ENCODE measurements at regions not wholly inside any gene's neighbourhood (a gene's known extent, or its start where the extent isn't known, plus 50 kb on each side); places are given as distances from the start of the nearest gene placed in this dataset.
A peak's percentile ranks its signal among the peaks of the same experiment; 100 is the strongest.

- Histone ChIP-seq H3K4me1 (ENCODE audit: insufficient read depth) (peaks cover 14% of the 10 kb centered on the region), H3K27me3 (no peaks in the 10 kb centered on the region), H3K9me3 (ENCODE audit: low read depth) (no peaks in the 10 kb centered on the region), H3K27ac (no peak overlapping the region), H3K4me3 (no peak overlapping the region), H3K9me2 (replicated peaks; ENCODE audit: insufficient read depth) (no peaks in the 10 kb centered on the region), H4K20me1 (ENCODE audit: insufficient read depth, poor library complexity, severe bottlenecking) (no peaks in the 10 kb centered on the region), H2AFZ (no peak overlapping the region), H3K36me3 (replicated peaks; ENCODE audit: insufficient read depth, low read depth) (no peaks in the 10 kb centered on the region), H3K79me2 (no peaks in the 10 kb centered on the region), H3K4me2 (no peak overlapping the region)
- DNase-seq (ENCODE audit: low spot score): no peak
- whole genome bisulfite sequencing (ENCODE audit: low lambda C conversion rate, missing lambda C conversion rate): 89% methylated on average over 5 of the region's 5 CpGs
- no peak for TF ChIP-seq CTCF (IDR thresholded peaks at IDR 0.05; ENCODE audit: poor library complexity)
- TF ChIP-seq EZH2 (IDR thresholded peaks at IDR 0.05; ENCODE audit: borderline replicate concordance): no peak
- no peak for TF ChIP-seq EZH2phosphoT487 (IDR thresholded peaks at IDR 0.05; ENCODE audit: low read depth, severe bottlenecking, unreplicated experiment)
Observed at GRCh38 chr14:31932675-31933074, 144.4 kb upstream of the ARHGAP5 start.

- no peaks in the 10 kb centered on the region for H3K79me2 ChIP-seq
- no peaks in the 10 kb centered on the region for H3K9me3 ChIP-seq (ENCODE audit: low read depth)
- no peak overlapping the region for H2AFZ ChIP-seq
- TF ChIP-seq EZH2phosphoT487 (IDR thresholded peaks at IDR 0.05; ENCODE audit: low read depth, severe bottlenecking, unreplicated experiment) (no peak), CTCF (IDR thresholded peaks at IDR 0.05; ENCODE audit: poor library complexity) (no peak), EZH2 (IDR thresholded peaks at IDR 0.05; ENCODE audit: borderline replicate concordance) (no peak)
- no peaks in the 10 kb centered on the region for H4K20me1 ChIP-seq (ENCODE audit: insufficient read depth, poor library complexity, severe bottlenecking)
- H3K4me2 ChIP-seq: no peak overlapping the region
- no peak overlapping the region for H3K27ac ChIP-seq
- H3K27me3 ChIP-seq: no peaks in the 10 kb centered on the region
- no peaks in the 10 kb centered on the region for H3K9me2 ChIP-seq (replicated peaks; ENCODE audit: insufficient read depth)
- 61% methylated on average over 3 of the region's 3 CpGs for WGBS (ENCODE audit: low lambda C conversion rate, missing lambda C conversion rate)
- no peak overlapping the region for H3K4me3 ChIP-seq
- H3K36me3 ChIP-seq (replicated peaks; ENCODE audit: insufficient read depth, low read depth): no peaks in the 10 kb centered on the region
- peaks cover 14% of the 10 kb centered on the region for H3K4me1 ChIP-seq (ENCODE audit: insufficient read depth)
- no peak for DNase-seq (ENCODE audit: low spot score)
Observed at GRCh38 chr14:31933716-31934115, 143.4 kb upstream of the ARHGAP5 start.

- peaks cover 14% of the 10 kb centered on the region for H3K4me1 ChIP-seq (ENCODE audit: insufficient read depth)
- no peaks in the 10 kb centered on the region for H3K79me2 ChIP-seq
- no peaks in the 10 kb centered on the region for H3K9me3 ChIP-seq (ENCODE audit: low read depth)
- H3K36me3 ChIP-seq (replicated peaks; ENCODE audit: insufficient read depth, low read depth): no peaks in the 10 kb centered on the region
- no peak overlapping the region for H2AFZ ChIP-seq
- no peaks in the 10 kb centered on the region for H3K27me3 ChIP-seq
- H3K4me2 ChIP-seq: no peak overlapping the region
- H3K9me2 ChIP-seq (replicated peaks; ENCODE audit: insufficient read depth): no peaks in the 10 kb centered on the region
- peak overlapping the region; percentile 92 for H3K27ac ChIP-seq
- WGBS (ENCODE audit: low lambda C conversion rate, missing lambda C conversion rate): 20% methylated on average over 4 of the region's 4 CpGs
- TF ChIP-seq EZH2phosphoT487 (IDR thresholded peaks at IDR 0.05; ENCODE audit: low read depth, severe bottlenecking, unreplicated experiment) (no peak), EZH2 (IDR thresholded peaks at IDR 0.05; ENCODE audit: borderline replicate concordance) (no peak), CTCF (IDR thresholded peaks at IDR 0.05; ENCODE audit: poor library complexity) (peak; percentile 75)
- DNase-seq (ENCODE audit: low spot score): peak; percentile 78
- H4K20me1 ChIP-seq (ENCODE audit: insufficient read depth, poor library complexity, severe bottlenecking): no peaks in the 10 kb centered on the region
- no peak overlapping the region for H3K4me3 ChIP-seq
Observed at GRCh38 chr14:31934767-31935266, 142.3 kb upstream of the ARHGAP5 start.

- Histone ChIP-seq H4K20me1 (ENCODE audit: insufficient read depth, poor library complexity, severe bottlenecking) (no peaks in the 10 kb centered on the region), H3K9me2 (replicated peaks; ENCODE audit: insufficient read depth) (no peaks in the 10 kb centered on the region), H3K4me1 (ENCODE audit: insufficient read depth) (peaks cover 14% of the 10 kb centered on the region), H3K36me3 (replicated peaks; ENCODE audit: insufficient read depth, low read depth) (no peaks in the 10 kb centered on the region), H3K9me3 (ENCODE audit: low read depth) (no peaks in the 10 kb centered on the region), H3K79me2 (no peaks in the 10 kb centered on the region), H3K27me3 (no peaks in the 10 kb centered on the region), H3K4me2 (peak overlapping the region; percentile 41), H3K4me3 (no peak overlapping the region), H3K27ac (peak overlapping the region; percentile 92), H2AFZ (no peak overlapping the region)
- TF ChIP-seq EZH2 (IDR thresholded peaks at IDR 0.05; ENCODE audit: borderline replicate concordance) (no peak), CTCF (IDR thresholded peaks at IDR 0.05; ENCODE audit: poor library complexity) (peak; percentile 18)
- WGBS (ENCODE audit: low lambda C conversion rate, missing lambda C conversion rate): 59% methylated on average over 3 of the region's 3 CpGs
- DNase-seq (ENCODE audit: low spot score): no peak
Observed at GRCh38 chr14:31935391-31935790, 141.7 kb upstream of the ARHGAP5 start.
